ENCODE measurements at regions not wholly inside any gene's neighbourhood (a gene's known extent, or its start where the extent isn't known, plus 50 kb on each side); places are given as distances from the start of the nearest gene placed in this dataset.

DNA sequence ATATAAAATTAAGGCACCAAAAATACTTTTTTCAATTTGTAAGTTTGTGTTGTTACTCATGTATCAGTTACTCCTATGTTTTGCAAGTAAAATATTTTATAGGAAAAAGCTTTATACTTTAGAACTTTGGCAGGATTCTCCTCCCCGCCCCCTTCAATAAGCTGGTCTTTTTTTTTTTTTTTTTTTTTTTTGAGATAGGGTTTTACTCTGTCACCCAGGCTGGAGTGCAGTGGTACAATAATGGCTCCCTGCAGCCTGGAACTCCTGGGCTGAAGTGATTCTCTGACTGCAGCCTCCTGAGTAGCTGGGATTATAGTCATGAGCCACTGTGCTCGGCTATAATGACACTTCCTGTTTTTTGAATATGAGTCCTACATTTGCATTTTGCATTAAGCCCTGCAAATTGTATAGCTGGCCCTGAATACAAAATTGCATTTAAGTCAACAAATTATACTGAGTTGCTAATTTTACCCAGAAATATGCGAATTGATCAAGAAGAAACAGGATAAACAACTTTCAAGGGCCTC lies 192.9 kb downstream of the PIK3R1 start:
- FAIRE-seq, result no peak

DNA sequence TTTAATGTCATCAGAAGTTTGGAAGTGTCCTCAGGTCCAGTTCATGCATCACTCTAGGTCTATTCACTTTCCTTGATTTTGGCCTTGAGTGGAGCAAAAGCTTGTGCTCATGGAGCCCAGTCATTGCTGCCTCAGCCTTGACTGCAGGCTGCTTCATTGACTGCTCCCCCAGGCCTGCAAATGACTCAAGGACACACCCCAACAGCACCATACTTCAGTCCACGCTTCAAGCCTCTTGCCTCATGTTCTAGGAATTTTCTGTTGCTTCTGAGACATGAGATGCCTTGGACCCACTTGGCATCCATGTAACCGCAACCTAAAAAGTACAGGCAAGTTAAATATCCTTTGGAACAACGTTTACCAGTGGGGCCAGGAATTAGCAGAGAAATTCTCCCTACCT lies 193.7 kb downstream of the PIK3R1 start:
- no peak for FAIRE-seq

DNA sequence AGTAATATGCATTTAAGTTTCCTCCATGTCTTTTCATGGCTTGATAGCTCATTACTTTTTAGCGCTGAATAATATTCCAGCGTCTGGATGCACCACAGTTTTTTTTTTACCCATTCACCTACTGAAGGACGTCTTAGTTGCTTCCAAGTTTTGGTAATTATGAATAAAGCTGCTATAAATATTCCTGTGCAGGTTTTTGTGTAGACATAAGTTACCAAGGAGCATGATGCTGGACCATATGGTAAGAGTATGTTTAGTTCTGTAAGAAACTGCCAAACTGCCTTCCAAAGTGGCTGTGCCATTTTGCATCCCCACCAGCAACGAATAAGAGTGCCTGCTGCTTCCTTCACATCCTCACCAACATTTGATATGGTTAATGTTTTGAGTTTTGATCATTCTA lies 195.6 kb downstream of the PIK3R1 start:
- FAIRE-seq, result no peak

DNA sequence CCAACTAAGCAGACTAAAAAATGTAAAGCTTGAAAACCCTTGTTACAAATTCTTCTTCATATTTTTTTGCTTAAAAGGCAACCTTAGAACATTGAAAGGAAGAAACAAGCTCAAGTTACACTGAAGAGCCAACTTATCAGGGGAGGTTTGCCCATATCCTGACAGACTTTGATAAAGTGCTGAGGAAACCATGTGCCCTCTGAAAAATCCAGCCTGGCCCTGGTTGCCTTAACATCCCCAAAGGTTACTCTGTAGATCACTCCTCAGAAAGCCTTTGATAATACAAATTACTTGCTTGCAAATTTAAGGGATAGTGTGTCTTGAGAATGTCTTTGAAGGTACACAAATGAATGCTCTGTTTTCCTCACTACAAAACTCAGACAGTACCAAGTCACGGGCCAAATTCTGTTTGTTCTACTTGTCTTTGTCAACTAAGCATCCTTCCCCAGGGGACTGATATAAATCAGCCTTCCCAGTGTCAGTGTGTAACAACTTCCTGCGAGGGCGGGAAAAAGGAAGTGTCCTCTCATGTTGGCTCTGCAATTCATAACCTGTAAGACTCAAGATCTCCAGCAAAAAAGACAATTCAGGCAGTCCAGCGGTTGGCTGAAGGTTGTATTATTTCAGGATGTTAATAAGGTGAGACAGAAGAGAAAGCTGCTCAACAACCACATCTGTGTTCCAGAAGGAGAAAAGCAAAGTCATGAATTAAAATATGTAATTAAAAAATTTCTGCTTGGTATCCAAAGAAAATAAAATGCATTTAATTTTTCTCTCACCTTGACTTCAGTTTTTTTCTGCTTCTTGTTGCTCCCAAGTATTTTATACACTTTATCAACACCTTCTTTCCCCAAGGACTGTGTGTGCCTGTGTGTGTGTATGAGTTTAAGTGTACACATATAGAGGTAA lies 199.9 kb downstream of the PIK3R1 start:
- no peak for FAIRE-seq

DNA sequence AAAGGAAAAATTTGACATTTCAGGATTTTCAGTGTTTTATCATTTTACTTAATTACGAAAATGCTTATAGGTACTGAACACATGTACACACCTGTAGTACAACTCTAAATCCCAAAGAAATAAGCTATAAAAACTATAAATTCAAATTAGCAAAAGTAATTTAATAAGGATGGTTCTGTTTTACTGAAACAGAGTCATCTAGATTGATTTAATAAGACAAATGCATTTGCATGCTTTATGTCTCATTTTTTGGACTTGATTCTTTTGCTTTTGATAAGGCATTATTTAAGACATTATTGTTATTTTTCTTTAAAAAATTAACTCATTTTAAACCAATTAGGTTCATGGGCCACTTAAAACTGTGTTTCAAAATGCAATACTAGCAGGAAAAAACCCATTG lies 201.2 kb downstream of the PIK3R1 start:
- no peak for FAIRE-seq

DNA sequence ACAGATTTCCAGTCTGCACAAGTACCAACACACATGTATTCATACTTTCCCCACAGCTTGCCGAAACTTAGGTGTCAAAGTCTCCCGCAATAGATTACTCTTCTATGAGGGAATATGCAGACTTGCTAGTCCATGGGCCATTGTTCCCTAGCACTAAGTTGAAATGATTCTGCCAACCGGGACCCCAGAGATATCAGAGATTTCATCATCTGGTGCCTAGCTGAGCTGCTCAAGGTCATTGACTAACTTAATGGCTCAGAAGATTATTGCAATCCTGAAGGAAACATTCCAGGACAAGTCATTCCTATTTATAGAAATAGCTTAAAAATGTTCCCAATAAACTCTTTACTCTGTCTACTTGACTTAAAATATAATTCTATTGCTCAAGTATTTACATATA lies 202.6 kb downstream of the PIK3R1 start:
- FAIRE-seq, result no peak

DNA sequence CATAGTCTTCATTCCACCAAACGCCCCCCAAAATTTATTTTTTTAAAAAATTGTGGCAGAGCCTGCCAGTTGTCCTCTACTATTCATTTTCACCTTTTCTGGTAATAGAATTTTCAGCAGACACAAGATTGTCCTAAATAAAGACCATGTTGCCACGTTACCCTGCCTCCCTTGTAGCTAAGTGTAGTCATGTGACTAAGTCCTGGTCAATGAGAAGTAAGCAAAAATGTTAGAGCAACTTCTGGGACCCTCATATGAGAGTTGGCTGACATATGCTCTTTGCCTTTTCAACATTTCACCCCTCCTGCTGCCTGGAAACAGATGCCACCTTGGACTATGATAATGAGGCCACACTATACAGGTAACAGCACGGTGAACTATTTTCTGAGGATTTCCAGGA lies 203.1 kb downstream of the PIK3R1 start:
- FAIRE-seq, result no peak

DNA sequence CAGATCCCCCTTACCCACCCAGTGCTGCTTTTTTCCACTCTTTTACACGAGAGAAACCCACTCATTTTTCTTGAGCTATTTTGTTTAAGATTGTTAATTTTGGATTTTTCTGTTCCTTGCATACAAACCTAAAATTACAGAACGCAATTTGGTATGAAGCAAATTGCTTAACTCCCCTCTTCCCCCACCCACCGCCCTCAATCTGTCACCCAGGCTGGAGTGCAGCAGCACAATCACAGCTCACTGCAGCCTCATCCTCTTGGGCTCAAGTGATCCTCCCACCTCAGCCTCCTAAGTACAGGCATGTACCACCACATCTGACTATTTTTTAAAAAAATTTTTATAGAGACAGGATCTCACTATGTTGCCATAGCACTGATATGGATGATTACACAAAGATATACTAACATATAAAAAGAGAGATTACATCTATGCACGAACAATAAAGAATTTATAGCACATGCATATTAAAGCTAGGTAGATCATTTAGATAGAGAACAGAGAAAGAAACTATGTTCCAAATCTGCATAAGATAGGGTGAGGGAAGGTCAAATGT lies 203.6 kb downstream of the PIK3R1 start:
- FAIRE-seq, result no peak

DNA sequence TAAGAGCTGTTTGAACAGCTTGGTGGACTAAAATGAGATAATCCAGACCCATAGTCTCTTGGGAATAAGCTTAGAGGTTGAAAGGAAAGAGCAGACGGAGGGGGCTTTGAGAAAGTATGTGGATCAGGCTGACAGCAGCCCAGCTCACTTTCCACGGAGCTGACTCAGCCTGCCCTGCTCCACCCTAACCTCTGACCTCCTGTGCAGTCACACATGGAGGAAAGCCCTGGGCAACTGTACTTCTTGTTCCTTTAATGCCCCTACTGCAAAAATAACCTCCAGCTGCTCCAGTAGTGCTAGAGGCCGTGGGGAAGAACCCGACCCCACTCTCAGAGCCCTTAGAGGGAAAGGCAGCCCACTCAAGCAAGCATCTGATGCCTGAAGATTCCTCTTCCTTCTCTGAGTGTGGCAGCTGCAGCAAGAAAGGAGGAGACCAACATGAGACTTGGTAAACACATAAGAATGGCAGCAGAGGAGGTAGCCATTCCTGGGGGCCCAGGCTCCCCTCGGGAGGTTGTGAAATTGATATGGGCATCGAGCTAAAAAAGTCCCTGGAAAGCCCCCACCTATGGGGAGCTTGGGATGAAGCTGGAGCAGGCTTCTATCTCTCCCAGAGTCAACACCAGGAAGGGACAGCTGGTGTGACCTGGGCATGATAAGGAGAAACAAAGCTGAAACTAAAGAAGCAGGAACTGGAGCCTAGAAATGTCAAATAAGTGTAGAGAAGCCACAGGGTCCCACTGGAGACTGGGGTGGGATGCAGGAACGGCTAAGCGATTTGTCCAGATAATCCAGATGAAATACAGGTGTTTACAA lies 204.3 kb downstream of the PIK3R1 start:
- no peak for FAIRE-seq

DNA sequence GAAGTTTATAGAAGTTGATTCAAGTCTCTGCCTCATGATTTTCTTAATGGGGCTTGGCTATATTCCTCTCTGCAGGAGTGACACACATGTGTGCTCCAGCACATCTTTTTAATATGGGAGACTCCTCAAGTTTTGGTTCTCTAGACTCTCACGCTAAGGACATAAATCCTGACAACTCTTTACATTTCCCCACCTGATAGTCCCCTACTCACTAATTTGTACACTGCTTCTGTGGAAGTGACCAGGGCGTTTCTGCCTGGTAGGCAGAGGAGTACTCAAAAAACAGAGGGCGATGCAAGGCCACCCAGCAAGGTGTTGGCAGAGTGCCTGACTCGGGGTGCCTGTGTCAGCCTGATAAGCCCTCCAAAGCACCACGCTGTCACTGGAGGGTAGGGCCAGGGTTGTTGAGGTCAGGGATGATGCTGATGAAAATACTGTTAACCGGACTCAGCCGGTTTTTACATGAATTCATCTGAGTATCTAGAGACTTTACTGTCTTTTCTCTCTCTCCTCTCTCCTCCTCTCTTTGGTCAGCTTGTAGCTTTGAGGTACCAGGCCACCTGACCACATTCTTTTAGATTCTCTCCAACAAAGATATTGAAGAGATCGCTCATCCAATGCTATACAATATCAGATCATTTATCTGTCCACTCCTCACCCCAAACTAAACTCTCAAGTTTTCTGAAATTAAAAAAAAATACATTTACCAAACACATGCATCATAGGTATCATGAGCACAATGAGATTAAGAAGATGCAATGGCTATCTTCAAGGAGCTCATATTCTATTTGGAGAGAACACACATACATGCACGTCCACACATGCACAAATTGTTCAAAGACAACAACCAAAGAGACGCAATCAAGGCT lies 205.2 kb downstream of the PIK3R1 start:
- FAIRE-seq, result no peak

DNA sequence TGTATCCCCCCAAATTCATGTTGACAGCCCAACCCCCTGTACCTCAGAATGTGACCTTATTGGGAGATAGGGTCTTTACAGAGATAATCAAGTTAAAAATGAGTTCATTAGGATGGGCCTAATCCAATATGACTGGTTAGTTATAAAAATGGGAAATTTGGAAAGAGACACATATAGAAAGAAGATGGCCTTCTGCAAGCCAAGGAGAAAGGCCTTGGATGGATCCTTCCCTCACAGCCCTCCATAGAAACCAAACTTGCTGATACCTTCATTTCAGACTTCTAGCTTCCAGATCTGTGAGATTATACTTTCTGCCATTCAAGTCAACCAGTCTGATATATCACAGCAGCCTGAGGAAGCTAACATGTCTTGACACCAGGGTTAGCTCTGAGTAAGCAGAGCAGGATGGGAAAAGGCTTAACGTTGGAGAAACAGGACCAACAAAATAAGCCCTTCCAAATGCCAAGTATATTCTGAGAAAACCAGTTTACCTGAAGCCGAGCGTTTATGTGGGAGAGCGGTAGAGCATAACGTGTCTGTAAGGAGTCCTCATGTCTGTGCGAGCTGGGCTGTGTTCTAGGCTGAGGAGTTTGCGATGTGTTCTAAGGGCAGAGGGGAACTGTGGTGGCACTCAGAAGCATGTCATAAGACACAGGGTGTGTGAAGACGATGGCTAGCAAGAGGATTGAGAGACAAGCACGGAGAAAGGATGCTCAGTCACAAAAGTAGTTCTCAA lies 206.1 kb downstream of the PIK3R1 start:
- FAIRE-seq, result no peak

DNA sequence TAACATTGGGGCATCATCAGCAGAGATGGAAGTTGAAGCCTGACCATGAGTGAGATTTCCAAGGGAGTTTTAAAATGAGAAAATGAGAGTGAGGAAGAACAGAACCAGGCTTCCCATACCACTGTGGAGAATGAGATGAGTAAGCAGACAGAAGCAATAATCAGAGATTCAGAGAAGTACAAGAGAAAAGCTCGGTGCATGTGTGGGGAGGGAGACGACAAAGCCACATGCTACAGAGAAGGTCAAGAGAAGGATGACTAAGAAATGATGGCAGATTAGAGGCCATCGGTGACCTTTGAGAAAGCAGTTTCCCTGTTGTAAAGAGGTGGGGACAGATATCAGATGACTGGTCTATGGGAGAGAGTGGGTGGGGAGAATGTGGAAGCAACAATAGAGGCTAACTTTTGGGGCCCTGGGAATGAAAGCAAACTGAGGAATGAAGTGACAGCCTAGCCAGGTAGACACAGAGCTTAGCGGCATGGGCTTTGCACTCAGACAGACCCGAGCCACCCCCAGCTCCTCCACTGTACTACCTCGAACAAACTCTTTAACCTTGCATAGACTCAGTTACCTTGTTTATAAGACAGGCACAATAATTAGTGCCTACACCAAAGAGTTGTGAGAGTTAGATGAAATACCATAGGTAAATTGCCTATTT lies 207.7 kb downstream of the PIK3R1 start:
- FAIRE-seq, result no peak

DNA sequence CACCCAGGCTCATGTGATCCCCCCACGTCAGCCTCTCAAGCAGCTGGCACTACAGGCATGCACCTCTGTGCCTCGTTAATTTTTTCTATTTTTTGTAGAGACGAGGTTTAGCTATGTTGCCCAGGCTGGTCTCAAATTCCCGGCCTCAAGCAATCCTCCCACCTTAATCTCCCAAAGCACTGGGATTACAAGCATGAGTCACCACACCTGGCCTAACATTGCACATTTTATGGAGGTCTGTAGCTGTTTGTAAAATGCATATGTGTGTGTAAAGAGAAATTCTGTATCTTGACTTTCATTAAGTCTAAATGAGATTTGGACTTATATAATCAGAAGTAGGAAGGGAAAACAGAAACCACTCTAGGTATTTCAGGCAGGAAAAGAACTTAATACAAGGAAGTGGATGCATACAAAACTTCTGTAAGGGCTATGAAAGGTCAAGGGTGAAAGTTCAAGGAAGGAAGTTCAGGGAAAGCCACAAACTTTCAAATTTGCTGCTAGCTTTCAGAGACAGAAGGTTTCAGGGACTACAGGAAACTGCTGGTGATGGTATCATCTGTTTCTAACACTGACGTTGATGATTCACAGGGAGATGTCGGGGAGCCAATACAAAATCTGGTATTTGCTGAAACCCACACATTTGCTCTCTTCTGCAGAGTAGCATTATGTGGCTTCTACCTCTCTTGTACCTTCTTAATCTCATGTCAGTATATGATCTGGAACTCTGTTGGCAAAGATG lies 209.4 kb downstream of the PIK3R1 start:
- FAIRE-seq, result no peak

DNA sequence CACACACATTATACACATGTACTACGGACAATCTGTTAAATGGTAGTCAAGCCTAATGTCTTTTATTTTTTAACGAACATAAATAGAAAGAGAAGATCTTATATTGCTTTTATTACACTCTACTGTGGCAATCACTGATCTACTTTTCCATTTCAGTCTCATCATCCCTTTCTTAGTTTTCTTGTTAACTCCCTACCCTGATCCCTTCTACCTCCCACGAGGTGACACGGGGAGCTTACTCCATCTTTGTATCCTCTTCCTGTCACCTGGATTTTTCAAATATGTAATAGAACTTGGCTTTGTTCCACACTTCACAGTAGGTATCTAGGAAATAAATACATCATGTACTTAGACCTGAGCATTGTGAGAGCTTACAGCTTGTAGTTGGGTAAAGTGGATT lies 211.0 kb downstream of the PIK3R1 start:
- no peak for FAIRE-seq

DNA sequence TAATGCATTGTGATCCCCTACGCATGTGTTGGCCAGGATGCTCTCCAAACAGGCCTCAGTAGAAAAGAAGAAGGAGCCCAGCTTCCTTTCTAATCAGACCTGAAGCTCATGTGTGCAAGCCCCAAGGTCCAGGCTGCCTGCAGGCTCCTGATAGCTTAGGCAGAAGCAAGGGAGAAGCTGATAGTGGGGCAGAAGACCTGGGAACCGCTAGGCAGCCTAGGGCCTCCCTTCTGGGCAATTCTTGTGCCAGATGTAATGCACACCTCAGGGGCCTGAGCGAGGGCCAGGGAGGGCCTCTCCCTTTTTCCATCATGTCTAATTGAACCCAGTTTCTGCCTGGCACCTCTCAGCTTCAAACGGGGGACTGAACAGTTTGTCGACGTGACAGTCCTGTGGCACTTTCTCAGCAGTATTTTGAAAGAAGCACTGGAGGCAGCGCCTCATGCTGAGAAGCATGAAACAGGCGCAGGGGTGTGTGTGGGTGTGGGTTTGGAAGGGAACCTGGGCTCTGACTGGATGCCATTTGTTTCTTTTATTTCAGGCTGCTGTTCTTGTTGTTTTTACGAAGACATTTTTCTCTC lies 212.8 kb downstream of the PIK3R1 start:
- FAIRE-seq, result no peak

DNA sequence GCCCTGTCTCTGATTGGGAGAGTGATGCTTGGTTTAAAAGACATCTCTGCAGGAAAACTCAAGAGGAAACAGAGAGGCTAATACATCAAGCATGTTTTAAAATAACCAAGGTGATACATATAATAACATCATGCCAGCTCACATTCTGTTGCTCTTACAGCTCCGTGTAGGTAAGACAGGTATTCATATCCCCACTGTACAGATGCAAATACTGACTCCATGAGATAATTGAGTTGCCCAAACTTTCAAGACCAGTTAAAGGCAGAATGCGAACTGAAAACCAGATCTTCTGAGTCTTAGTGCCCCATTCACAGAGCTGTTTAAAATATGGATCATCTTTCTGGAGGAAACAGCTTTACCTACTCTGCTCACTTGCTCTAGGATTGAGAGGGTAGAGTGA lies 214.0 kb downstream of the PIK3R1 start:
- FAIRE-seq, result no peak

DNA sequence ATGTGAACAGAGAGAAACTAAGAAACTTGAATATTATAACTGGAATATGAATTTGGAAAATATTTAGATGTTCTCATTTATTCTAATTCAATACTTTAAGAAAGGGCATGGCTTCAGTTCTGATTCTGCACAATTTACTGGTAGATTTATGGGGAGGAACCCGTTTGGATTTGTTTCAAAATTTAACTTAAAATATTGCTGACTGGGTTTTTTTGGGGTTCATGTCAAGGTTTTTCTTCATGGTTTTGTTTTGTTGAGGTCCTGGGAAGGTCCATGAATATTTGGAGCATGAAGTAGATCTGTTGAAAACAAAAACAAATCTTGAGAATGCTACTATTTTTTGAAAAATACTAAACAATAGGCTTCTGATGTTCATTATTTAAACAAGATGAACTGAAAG lies 214.7 kb downstream of the PIK3R1 start:
- FAIRE-seq, result no peak

DNA sequence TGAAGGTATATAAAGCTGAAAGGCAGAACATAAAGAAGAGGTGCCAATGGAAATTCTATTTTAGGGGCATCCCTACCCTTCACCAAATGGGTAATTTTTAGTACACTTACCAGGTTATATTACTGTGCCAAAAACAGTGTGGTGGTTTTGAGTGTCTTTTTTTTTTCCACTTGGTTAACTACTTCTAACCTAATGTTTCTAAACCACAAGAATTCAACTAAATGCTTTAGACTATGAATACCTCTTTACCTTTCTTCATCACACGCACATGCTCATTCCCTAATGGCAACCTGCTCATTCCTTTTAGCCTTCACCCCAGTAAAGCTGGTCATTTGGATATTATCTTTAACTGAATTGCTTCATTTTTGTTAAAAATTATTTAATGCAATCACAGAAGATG lies 215.6 kb downstream of the PIK3R1 start:
- no peak for FAIRE-seq

DNA sequence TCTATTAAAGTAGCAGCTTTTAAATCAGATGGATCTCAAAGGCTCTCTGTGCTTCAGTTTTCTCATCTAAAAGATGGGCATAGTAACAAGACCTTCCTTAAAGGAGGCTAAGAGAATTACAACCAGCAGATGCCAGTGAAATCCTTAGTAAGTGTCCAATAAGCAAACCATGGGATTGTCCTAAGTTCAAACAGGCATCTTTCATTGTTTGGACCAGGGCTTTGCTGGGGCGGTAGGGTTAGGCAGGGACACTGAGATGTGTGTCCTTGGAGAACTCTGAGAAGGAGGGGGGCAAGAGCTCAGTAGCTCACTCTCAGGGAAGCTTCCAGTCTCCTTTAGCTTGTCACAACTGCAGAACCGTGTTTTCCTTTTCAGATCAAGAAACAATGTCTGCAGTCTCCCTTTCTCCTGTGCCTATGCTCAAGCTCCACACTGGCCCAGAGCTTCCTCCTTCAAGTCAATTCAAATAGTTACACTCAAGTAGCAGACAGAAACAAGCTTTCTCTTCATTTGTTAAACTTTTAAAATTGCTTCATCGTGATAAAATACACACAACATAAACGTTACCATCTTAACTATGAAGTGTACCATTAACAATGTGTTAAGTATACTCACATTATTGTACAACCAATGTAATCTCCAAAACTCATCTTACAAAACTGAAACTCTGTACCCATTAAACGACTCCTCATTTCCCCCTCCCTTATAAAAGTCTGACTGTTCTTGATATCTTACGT lies 216.2 kb downstream of the PIK3R1 start:
- FAIRE-seq, result no peak

Data from endometrium (tissue), 2 donors.